ENCODE measurements at regions not wholly inside any gene's neighbourhood (a gene's known extent, or its start where the extent isn't known, plus 50 kb on each side); places are given as distances from the start of the nearest gene placed in this dataset.

DNA sequence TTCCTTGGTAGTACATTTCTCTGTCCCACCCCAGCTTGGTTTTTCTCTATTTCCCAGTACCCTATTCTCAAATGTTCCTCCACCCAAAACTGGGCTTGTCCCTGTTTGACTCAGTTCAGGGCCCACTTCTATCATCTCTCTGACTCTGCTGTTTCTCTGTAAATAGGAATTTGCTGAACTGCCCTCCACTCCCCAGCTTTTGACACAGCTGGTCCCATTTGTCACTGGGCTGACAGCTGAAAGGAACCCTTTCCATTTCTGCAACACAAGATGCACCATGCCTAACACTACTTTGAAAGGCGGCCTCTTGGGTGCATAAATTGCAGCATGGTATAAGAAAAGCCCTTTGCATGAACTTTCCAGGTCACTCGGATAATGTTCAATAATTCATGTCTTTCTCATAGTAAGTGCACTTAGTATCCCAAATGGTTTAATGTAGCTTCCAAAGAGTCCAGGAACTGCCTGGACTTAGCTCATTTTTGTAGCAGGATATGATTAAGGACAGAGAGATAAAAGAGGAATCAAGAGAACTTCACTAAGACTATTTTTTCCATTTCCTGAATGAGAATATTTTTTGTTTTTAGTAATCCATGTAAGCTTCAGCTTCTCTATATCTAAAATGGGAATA lies 256.7 kb downstream of the CDH11 start:
- TF ChIP-seq FOXP2 (optimal IDR thresholded peaks at IDR 0.05; ENCODE audit: borderline replicate concordance, extremely low read depth, extremely low read length, insufficient read depth) (no peak), POLR2AphosphoS5 (IDR thresholded peaks at IDR 0.05; ENCODE audit: low read depth, low read length) (no peak), TAF1 (IDR thresholded peaks at IDR 0.05; ENCODE audit: borderline replicate concordance, insufficient read depth, low read length) (no peak), SIN3A (IDR thresholded peaks at IDR 0.05; ENCODE audit: borderline replicate concordance, insufficient read depth, low read length) (no peak)
- TF ChIP-seq, protein P1, sequence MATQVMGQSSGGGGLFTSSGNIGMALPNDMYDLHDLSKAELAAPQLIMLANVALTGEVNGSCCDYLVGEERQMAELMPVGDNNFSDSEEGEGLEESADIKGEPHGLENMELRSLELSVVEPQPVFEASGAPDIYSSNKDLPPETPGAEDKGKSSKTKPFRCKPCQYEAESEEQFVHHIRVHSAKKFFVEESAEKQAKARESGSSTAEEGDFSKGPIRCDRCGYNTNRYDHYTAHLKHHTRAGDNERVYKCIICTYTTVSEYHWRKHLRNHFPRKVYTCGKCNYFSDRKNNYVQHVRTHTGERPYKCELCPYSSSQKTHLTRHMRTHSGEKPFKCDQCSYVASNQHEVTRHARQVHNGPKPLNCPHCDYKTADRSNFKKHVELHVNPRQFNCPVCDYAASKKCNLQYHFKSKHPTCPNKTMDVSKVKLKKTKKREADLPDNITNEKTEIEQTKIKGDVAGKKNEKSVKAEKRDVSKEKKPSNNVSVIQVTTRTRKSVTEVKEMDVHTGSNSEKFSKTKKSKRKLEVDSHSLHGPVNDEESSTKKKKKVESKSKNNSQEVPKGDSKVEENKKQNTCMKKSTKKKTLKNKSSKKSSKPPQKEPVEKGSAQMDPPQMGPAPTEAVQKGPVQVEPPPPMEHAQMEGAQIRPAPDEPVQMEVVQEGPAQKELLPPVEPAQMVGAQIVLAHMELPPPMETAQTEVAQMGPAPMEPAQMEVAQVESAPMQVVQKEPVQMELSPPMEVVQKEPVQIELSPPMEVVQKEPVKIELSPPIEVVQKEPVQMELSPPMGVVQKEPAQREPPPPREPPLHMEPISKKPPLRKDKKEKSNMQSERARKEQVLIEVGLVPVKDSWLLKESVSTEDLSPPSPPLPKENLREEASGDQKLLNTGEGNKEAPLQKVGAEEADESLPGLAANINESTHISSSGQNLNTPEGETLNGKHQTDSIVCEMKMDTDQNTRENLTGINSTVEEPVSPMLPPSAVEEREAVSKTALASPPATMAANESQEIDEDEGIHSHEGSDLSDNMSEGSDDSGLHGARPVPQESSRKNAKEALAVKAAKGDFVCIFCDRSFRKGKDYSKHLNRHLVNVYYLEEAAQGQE (IDR thresholded peaks at IDR 0.05; ENCODE audit: insufficient read depth in 1 of 2, low read depth in 2 of 2, low read length in 2 of 2), result no peak

DNA sequence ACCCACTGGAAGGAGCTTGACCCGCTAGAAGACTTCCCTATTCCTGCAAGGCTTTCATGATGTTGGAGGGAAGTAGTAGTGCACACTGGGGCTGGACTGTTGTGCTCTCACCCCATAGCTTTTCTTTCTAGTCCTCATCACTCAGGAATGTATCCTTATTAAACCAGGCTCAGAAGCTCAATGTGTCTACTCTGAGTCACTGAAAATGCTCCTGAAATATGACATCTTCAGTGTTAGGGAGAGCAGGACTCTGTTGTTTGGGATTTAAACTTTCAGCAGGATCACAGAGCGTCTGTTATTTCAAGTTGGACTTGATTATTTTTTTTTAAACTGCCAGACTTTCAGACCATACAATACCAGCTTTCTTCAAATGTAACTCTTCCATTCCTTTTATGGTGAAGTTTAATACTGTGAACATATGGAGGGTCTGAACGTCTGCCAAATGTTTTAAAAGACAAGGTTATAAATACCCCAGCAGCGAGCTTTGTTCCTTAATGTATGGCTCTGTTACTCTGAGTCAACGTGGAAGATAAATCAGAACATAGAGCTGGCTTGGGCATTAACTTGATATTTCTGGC lies 257.5 kb downstream of the CDH11 start:
- TF ChIP-seq, protein P1 (IDR thresholded peaks at IDR 0.05; ENCODE audit: insufficient read depth in 1 of 2, low read depth in 2 of 2, low read length in 2 of 2), result no peak
- no peak for TF ChIP-seq SIN3A (IDR thresholded peaks at IDR 0.05; ENCODE audit: borderline replicate concordance, insufficient read depth, low read length)
- no peak for TF ChIP-seq FOXP2 (optimal IDR thresholded peaks at IDR 0.05; ENCODE audit: borderline replicate concordance, extremely low read depth, extremely low read length, insufficient read depth)
- no peak for TF ChIP-seq POLR2AphosphoS5 (IDR thresholded peaks at IDR 0.05; ENCODE audit: low read depth, low read length)
- no peak for TF ChIP-seq TAF1 (IDR thresholded peaks at IDR 0.05; ENCODE audit: borderline replicate concordance, insufficient read depth, low read length)

DNA sequence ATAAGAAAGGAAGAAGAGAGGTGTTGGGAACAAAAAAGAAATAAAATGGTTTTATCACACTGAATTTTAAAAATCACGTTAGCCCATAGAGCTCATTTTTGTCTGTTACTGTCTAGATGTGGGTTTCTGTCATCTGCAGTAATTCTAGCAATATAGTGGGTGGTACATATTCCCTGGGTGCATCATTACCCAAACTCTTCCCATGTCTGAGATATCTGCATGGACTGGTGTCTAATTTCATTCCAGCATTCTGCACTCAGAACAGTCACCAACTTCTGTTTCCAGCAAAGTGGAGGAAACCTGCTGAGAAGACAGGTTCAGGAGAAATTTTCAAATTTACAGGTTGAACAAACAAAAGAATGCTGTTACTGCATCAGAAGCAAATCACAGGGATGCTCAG lies 263.8 kb downstream of the CDH11 start:
- TF ChIP-seq POLR2AphosphoS5 (IDR thresholded peaks at IDR 0.05; ENCODE audit: low read depth, low read length), result no peak
- TF ChIP-seq FOXP2 (optimal IDR thresholded peaks at IDR 0.05; ENCODE audit: borderline replicate concordance, extremely low read depth, extremely low read length, insufficient read depth), result no peak
- TF ChIP-seq, protein P1 (IDR thresholded peaks at IDR 0.05; ENCODE audit: insufficient read depth in 1 of 2, low read depth in 2 of 2, low read length in 2 of 2), result no peak
- no peak for TF ChIP-seq TAF1 (IDR thresholded peaks at IDR 0.05; ENCODE audit: borderline replicate concordance, insufficient read depth, low read length)
- no peak for TF ChIP-seq SIN3A (IDR thresholded peaks at IDR 0.05; ENCODE audit: borderline replicate concordance, insufficient read depth, low read length)

DNA sequence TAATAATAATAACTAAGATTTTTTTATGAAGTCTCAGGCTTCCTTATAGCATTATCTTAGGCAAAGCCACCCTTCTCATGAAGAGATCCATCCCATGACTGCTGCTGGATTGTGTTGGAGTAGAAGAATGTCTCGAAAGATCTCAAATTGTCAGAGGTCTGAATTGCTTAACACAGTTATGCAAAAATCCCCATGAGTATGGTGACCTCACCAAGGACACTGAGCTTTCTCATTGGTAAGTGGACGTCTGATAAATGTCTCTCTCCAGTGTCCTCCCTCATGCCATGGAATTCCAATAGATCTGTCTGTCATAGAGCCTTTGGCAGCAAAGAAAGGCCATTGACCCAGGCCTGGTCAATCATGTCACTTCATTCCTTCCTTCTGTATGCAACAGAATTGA lies 264.5 kb downstream of the CDH11 start:
- no peak for TF ChIP-seq POLR2AphosphoS5 (IDR thresholded peaks at IDR 0.05; ENCODE audit: low read depth, low read length)
- no peak for TF ChIP-seq SIN3A (IDR thresholded peaks at IDR 0.05; ENCODE audit: borderline replicate concordance, insufficient read depth, low read length)
- no peak for TF ChIP-seq FOXP2 (optimal IDR thresholded peaks at IDR 0.05; ENCODE audit: borderline replicate concordance, extremely low read depth, extremely low read length, insufficient read depth)
- TF ChIP-seq, protein P1 (IDR thresholded peaks at IDR 0.05; ENCODE audit: insufficient read depth in 1 of 2, low read depth in 2 of 2, low read length in 2 of 2), result no peak
- TF ChIP-seq TAF1 (IDR thresholded peaks at IDR 0.05; ENCODE audit: borderline replicate concordance, insufficient read depth, low read length), result no peak

Measured in PFSK-1 (cell line).